Cardiac muscle cell (in vitro differentiated cells and primary cell): ENCODE measurements at regions not wholly inside any gene's neighbourhood (a gene's known extent, or its start where the extent isn't known, plus 50 kb on each side); places are given as distances from the start of the nearest gene placed in this dataset.

ENCODE experiments used
- DNase-seq, 2 donors: peaks; one replicate each; pipeline versions ENCODE4 v3.0.0 to v3.0.0-alpha.2; 2010 to 2017; ENCODE audit warnings: low read depth in 1 of 2, low spot score in 1 of 2
- H3K27ac ChIP-seq: fragments of 200-600 bp; sonication (generic); 2 replicates; pipeline ENCODE4 v1.5.1; 2016
- H3K27me3 ChIP-seq: fragments of 200-600 bp; sonication (generic); 2 replicates; pipeline ENCODE4 v1.6.0; 2016; ENCODE audit warnings: control low read depth
- H3K36me3 ChIP-seq: fragments of 200-600 bp; sonication (generic); 2 replicates; pipeline ENCODE4 v1.5.1; 2016; ENCODE audit warnings: control low read depth
- H3K4me1 ChIP-seq: fragments of 200-600 bp; sonication (generic); 2 replicates; pipeline ENCODE4 v1.8.1; 2017; ENCODE audit warnings: low read depth, mild to moderate bottlenecking, mixed run types
- H3K4me3 ChIP-seq: fragments of 200-600 bp; sonication (generic); 2 replicates; pipeline ENCODE4 v1.5.1; 2016; ENCODE audit warnings: mild to moderate bottlenecking
- H3K9me3 ChIP-seq: fragments of 200-600 bp; sonication (generic); 2 replicates; pipeline ENCODE4 v1.5.1; 2017; ENCODE audit warnings: low read depth, mild to moderate bottlenecking, control low read depth
- CTCF ChIP-seq: IDR thresholded peaks from 2 replicates; pipeline ENCODE4 v1.5.1; 2012; ENCODE audit warnings: low read depth, mild to moderate bottlenecking, low read length

- H3K27ac ChIP-seq, result no peak overlapping the region
- no peak for TF ChIP-seq CTCF
- no peak for DNase-seq
- H3K36me3 ChIP-seq, result no peaks in the 10 kb centered on the region
- H3K4me3 ChIP-seq, result no peak overlapping the region
- no peaks in the 10 kb centered on the region for H3K4me1 ChIP-seq
- no peaks in the 10 kb centered on the region for H3K9me3 ChIP-seq
- H3K27me3 ChIP-seq, result no peaks in the 10 kb centered on the region
Observed at GRCh38 chr4:3676196-3676595, 90.0 kb upstream of the ADRA2C start.

- TF ChIP-seq CTCF, result no peak
- no peak for DNase-seq
- Histone ChIP-seq H3K9me3 (no peaks in the 10 kb centered on the region), H3K27ac (no peak overlapping the region), H3K36me3 (no peaks in the 10 kb centered on the region), H3K27me3 (no peaks in the 10 kb centered on the region), H3K4me1 (no peaks in the 10 kb centered on the region), H3K4me3 (no peak overlapping the region)
Observed at GRCh38 chr4:3675251-3676115, 90.7 kb upstream of the ADRA2C start.

GRCh38 chr4:3674479-3674851 lies 91.7 kb upstream of the ADRA2C start:
- no peaks in the 10 kb centered on the region for H3K4me1 ChIP-seq
- H3K27me3 ChIP-seq, result no peaks in the 10 kb centered on the region
- DNase-seq, result no peak
- no peak for TF ChIP-seq CTCF
- no peak overlapping the region for H3K27ac ChIP-seq
- no peaks in the 10 kb centered on the region for H3K9me3 ChIP-seq
- no peaks in the 10 kb centered on the region for H3K36me3 ChIP-seq
- no peak overlapping the region for H3K4me3 ChIP-seq

- Histone ChIP-seq H3K9me3 (no peaks in the 10 kb centered on the region), H3K27ac (no peak overlapping the region), H3K36me3 (no peaks in the 10 kb centered on the region), H3K27me3 (no peaks in the 10 kb centered on the region), H3K4me3 (no peak overlapping the region), H3K4me1 (no peaks in the 10 kb centered on the region)
- no peak for DNase-seq
- TF ChIP-seq CTCF, result no peak
Observed at GRCh38 chr4:3673716-3674478, 92.3 kb upstream of the ADRA2C start.

- no peak for DNase-seq
- TF ChIP-seq CTCF, result no peak
Observed at GRCh38 chr4:3673176-3673575, 93.0 kb upstream of the ADRA2C start.

More at GRCh38 chr4:3673176-3673575, 93.0 kb upstream of the ADRA2C start:
- Histone ChIP-seq H3K36me3 (no peaks in the 10 kb centered on the region), H3K4me3 (no peak overlapping the region), H3K27ac (no peak overlapping the region), H3K4me1 (no peaks in the 10 kb centered on the region), H3K9me3 (no peaks in the 10 kb centered on the region), H3K27me3 (no peaks in the 10 kb centered on the region)
